ENCODE measurements at regions not wholly inside any gene's neighbourhood (a gene's known extent, or its start where the extent isn't known, plus 50 kb on each side); places are given as distances from the start of the nearest gene placed in this dataset.
"Not testable (repeated sequence)": the region's sequence is repeated elsewhere in the genome, so short reads cannot be mapped to it uniquely, and the experiment has no call there.

DNA sequence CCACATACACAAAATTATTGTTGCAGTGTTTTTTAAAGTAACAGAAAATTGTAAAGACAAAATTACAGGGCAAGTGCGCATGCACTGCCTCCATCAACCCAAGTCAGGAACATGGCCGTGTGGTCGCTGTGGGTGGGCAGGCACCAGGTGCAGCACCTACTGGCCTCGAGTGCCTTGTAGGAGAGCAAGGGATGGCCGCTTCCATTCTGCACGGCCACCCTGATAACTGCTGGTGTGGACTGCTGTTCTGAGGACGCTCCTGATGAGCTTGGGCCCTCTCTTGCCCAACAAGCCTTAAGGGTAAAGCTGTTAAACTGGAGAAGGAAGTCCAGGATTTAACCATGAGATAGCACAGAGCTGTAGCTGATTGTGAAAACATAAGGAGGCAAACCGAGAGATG lies 124.6 kb upstream of the PPP1R9A start:
- H3K4me1 Mint-ChIP-seq, result no peaks in the 10 kb centered on the region
- peaks cover 2% of the 10 kb centered on the region for H3K9me3 Mint-ChIP-seq
- no peak overlapping the region for H3K4me3 Mint-ChIP-seq
- ChIA-PET CTCF (no interaction called here), POLR2A (no interaction called here)
- intact Hi-C loops (cut with micrococcal nuclease), result no loop called here
- no peak overlapping the region for H3K27ac Mint-ChIP-seq
- H3K36me3 Mint-ChIP-seq (ENCODE audit: low read depth), result no peaks in the 10 kb centered on the region
- DNase-seq, result no peak
- TF ChIP-seq, protein P1, sequence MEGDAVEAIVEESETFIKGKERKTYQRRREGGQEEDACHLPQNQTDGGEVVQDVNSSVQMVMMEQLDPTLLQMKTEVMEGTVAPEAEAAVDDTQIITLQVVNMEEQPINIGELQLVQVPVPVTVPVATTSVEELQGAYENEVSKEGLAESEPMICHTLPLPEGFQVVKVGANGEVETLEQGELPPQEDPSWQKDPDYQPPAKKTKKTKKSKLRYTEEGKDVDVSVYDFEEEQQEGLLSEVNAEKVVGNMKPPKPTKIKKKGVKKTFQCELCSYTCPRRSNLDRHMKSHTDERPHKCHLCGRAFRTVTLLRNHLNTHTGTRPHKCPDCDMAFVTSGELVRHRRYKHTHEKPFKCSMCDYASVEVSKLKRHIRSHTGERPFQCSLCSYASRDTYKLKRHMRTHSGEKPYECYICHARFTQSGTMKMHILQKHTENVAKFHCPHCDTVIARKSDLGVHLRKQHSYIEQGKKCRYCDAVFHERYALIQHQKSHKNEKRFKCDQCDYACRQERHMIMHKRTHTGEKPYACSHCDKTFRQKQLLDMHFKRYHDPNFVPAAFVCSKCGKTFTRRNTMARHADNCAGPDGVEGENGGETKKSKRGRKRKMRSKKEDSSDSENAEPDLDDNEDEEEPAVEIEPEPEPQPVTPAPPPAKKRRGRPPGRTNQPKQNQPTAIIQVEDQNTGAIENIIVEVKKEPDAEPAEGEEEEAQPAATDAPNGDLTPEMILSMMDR (IDR thresholded peaks at IDR 0.05), result no peak
- ATAC-seq (ENCODE audit: low read depth), result no peak
- H3K27me3 Mint-ChIP-seq, result no peaks in the 10 kb centered on the region

DNA sequence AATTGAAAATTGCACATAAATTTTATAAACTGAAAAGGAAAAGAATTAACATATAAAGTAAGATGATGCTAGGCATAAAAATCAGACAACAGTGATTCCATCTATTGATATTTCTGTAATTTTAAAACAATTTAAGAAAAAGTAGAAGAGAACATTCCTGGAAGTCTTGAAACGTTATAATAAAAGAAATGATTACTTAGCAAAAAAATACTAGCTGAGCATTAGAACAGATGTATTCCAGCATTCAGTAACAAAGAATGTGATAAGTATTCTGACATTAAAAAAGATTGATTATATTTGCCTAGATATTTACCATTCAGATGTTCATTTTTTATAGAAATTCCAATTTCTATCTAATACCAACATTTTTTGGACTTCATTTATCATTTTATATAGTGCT lies 120.1 kb upstream of the PPP1R9A start:
- ATAC-seq (ENCODE audit: low read depth) (no peak), DNase-seq (no peak)
- Mint-ChIP-seq H3K9me3 (peaks cover 2% of the 10 kb centered on the region), H3K36me3 (ENCODE audit: low read depth) (no peaks in the 10 kb centered on the region), H3K27ac (no peak overlapping the region), H3K4me3 (no peak overlapping the region), H3K27me3 (peaks cover 3% of the 10 kb centered on the region), H3K4me1 (no peaks in the 10 kb centered on the region)
- ChIA-PET CTCF (no interaction called here), POLR2A (no interaction called here)
- intact Hi-C loops (cut with micrococcal nuclease), result no loop called here
- TF ChIP-seq, protein P1 (IDR thresholded peaks at IDR 0.05), result no peak

DNA sequence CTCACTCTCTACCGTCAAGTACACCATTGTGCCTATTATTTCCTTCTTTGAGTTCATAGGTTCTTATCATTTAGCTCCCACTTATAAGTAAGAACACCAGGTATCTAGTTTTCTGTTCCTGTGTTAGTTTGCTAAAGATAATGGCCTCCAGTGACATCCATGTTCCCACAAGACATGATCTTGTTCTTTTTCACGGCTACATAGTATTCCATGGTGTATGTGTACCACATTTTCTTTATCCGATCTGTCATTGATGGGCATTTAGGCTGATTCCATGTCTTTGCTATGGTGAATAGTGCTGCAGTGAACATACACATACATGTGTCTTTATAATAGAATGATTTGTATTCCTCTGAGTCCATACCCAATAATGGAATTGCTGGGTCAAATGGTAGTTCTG lies 119.0 kb upstream of the PPP1R9A start:
- H3K4me3 Mint-ChIP-seq; H3K9me3 Mint-ChIP-seq; H3K4me1 Mint-ChIP-seq; POLR2A ChIA-PET; intact Hi-C loops (cut with micrococcal nuclease); H3K27ac Mint-ChIP-seq; H3K36me3 Mint-ChIP-seq (ENCODE audit: low read depth); DNase-seq; CTCF ChIA-PET; H3K27me3 Mint-ChIP-seq; ATAC-seq (ENCODE audit: low read depth): not testable (repeated sequence)

DNA sequence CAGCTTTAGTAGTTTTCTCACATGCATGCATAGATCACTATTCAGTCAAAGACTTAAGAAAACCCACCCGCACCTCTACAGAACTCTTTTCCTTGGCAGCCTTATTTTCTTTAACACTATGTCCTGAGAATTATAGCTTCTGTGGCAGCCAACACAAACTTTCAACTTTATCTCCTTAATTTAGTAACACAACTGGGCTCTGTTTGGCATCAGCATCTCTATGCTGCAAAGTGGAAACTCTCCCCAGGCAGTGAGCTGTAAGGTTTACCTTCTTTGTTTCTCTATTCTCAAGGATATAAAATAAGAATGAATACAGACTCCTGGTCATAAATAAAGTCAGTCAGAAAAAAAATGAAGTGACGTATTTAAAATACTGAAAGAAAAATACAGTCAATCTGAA lies 115.2 kb upstream of the PPP1R9A start:
- H3K27ac Mint-ChIP-seq, result no peak overlapping the region
- TF ChIP-seq, protein P1 (IDR thresholded peaks at IDR 0.05), result no peak

DNA sequence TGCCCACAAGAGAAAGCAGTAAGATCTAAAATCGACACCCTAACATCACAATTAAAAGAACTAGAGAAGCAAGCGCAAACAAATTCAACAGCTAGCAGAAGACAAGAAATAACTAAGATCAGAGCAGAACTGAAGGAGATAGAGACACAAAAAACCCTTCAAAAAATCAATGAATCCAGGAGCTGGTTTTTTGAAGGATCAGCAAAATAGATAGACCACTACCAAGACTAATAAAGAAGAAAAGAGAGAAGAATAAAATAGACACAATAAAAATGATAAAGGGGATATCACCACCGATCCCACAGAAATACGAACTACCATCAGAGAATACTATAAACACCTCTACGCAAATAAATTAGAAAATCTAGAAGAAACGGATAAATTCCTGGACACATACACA lies 110.0 kb upstream of the PPP1R9A start:
- ATAC-seq (ENCODE audit: low read depth); CTCF ChIA-PET; H3K4me3 Mint-ChIP-seq; H3K4me1 Mint-ChIP-seq; H3K27me3 Mint-ChIP-seq; H3K36me3 Mint-ChIP-seq (ENCODE audit: low read depth); H3K27ac Mint-ChIP-seq; H3K9me3 Mint-ChIP-seq; intact Hi-C loops (cut with micrococcal nuclease); POLR2A ChIA-PET; DNase-seq: not testable (repeated sequence)

More for the DNA sequence above, 115.2 kb upstream of the PPP1R9A start:
- no peaks in the 10 kb centered on the region for H3K36me3 Mint-ChIP-seq (ENCODE audit: low read depth)
- H3K4me3 Mint-ChIP-seq, result no peak overlapping the region
- ChIA-PET POLR2A (no interaction called here), CTCF (no interaction called here)
- no peak for DNase-seq
- no peak for ATAC-seq (ENCODE audit: low read depth)
- peaks cover 4% of the 10 kb centered on the region for H3K27me3 Mint-ChIP-seq
- H3K4me1 Mint-ChIP-seq, result no peaks in the 10 kb centered on the region
- intact Hi-C loops (cut with micrococcal nuclease), result no loop called here
- H3K9me3 Mint-ChIP-seq, result no peaks in the 10 kb centered on the region

DNA sequence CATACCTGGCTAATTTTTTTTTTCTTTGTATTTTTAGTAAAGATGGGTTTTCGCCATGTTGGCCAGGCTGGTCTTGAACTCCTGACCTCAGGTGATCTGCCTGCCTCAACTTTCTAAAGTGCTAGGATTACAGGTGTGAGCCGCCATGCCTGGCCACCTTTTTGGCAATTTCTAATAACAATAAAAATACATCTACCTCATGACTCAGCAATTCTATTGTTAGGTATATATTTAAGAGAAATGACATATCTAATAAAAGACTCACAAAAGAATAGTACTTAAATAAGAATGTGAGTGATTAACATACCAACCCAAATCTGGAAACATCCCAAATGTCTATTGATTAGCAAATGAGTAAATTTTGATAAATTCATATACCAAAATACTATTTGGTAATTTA lies 103.6 kb upstream of the PPP1R9A start:
- Mint-ChIP-seq H3K4me1 (no peaks in the 10 kb centered on the region), H3K27ac (no peak overlapping the region), H3K4me3 (no peak overlapping the region), H3K27me3 (no peaks in the 10 kb centered on the region), H3K9me3 (no peaks in the 10 kb centered on the region), H3K36me3 (ENCODE audit: low read depth) (no peaks in the 10 kb centered on the region)
- intact Hi-C loops (cut with micrococcal nuclease), result no loop called here
- ChIA-PET POLR2A (no interaction called here), CTCF (no interaction called here)
- no peak for ATAC-seq (ENCODE audit: low read depth)
- TF ChIP-seq, protein P1 (IDR thresholded peaks at IDR 0.05), result no peak
- DNase-seq, result no peak

DNA sequence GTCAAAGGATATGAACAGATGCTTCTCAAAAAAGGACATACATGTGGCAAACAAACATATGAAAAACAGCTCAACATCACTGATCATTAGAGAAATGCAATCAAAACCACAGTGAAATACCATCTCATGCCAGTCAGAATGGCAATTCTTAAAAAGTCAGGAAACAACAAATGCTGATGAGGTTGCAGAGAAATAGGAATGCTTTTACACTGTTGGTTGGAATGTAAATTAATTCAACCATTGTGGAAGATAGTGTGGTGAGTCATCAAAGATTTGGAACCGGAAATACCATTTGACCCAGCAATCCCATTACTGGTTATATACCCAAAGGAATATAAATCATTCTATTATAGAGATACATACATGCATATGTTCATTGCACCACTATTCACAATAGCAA lies 98.7 kb upstream of the PPP1R9A start:
- intact Hi-C loops (cut with micrococcal nuclease); CTCF ChIA-PET; H3K4me1 Mint-ChIP-seq; H3K27me3 Mint-ChIP-seq; ATAC-seq (ENCODE audit: low read depth); DNase-seq; POLR2A ChIA-PET; H3K27ac Mint-ChIP-seq; H3K9me3 Mint-ChIP-seq; H3K4me3 Mint-ChIP-seq; H3K36me3 Mint-ChIP-seq (ENCODE audit: low read depth): not testable (repeated sequence)
